Amniotic epithelial cell (primary cell): ENCODE measurements at regions not wholly inside any gene's neighbourhood (a gene's known extent, or its start where the extent isn't known, plus 50 kb on each side); places are given as distances from the start of the nearest gene placed in this dataset.
"Not testable (repeated sequence)": the region's sequence is repeated elsewhere in the genome, so short reads cannot be mapped to it uniquely, and the experiment has no call there.

Experiments
- DNase-seq: peaks from one replicate; pipeline ENCODE4 v3.0.0-alpha.2; 2010; ENCODE audit warnings: low read depth

DNA sequence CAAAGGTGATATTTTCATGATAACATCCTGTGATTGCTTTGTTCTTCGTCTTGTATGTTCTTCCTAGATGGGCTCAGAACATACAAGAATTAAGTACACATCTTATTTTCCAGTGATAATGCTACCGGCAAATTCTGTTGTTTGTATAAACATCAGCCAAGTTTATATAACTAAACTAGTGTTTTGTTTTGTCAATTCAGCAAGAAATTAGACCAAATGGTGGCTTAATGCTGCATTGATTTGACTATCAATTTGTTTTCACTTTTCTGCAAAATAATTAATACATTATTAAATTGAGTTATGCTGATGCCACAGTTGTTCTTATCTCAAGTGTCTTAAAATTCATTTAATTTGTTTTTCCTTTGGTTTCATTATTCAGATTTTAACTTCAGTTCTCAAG lies 177.7 kb downstream of the OR4F29 start:
- DNase-seq = not testable (repeated sequence)

DNA sequence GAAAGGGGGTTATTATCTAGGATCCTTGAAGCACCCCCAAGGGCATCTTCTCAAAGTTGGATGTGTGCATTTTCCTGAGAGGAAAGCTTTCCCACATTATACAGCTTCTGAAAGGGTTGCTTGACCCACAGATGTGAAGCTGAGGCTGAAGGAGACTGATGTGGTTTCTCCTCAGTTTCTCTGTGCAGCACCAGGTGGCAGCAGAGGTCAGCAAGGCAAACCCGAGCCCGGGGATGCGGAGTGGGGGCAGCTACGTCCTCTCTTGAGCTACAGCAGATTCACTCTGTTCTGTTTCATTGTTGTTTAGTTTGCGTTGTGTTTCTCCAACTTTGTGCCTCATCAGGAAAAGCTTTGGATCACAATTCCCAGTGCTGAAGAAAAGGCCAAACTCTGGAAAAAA lies 183.7 kb downstream of the OR4F29 start:
- peak; percentile 60 for DNase-seq
